ENCODE measurements at regions not wholly inside any gene's neighbourhood (a gene's known extent, or its start where the extent isn't known, plus 50 kb on each side); places are given as distances from the start of the nearest gene placed in this dataset.

GRCh38 chr1:95620076-95620475 is 386.1 kb downstream of the RWDD3 start:
- Mint-ChIP-seq H3K9me3 (peaks cover 3 to 11% (median 5%) of the 10 kb centered on the region in 7 donors), H3K4me3 (no peak overlapping the region), H3K27ac (no peak overlapping the region), H3K27me3 (ENCODE audit: low read depth in 3 of 3) (no peaks in the 10 kb centered on the region), H3K36me3 (no peaks in the 10 kb centered on the region), H3K4me1 (no peaks in the 10 kb centered on the region)
- H3K9ac ChIP-seq (ENCODE audit: insufficient read depth, low read length, poor library complexity, severe bottlenecking): no peak overlapping the region
- no peaks in the 10 kb centered on the region for H3K27me3 ChIP-seq (ENCODE audit: control insufficient read depth in 2 of 2, insufficient read depth in 2 of 2, low read length in 2 of 2)
- H3K79me2 ChIP-seq (ENCODE audit: insufficient read depth, low read length): no peaks in the 10 kb centered on the region
- H3K9me3 ChIP-seq (replicated peaks in 1 of 2; ENCODE audit: control insufficient read depth in 1 of 2, insufficient read depth in 1 of 2, low read length in 2 of 2): peaks cover 12 to 24% of the 10 kb centered on the region in 2 donors
- no peak overlapping the region for H3K4me2 ChIP-seq (replicated peaks; ENCODE audit: extremely low read depth, low read length, poor library complexity, severe bottlenecking)
- H2AFZ ChIP-seq (ENCODE audit: insufficient read depth, low read depth, low read length, poor library complexity, severe bottlenecking): no peak overlapping the region
- H3K4me3 ChIP-seq (replicated peaks in 1 of 3; ENCODE audit: low read depth in 2 of 3, low read length in 3 of 3): no peak overlapping the region
- no peaks in the 10 kb centered on the region for H3K36me3 ChIP-seq (replicated peaks in 1 of 2; ENCODE audit: control insufficient read depth in 1 of 2, insufficient read depth in 2 of 2, low read length in 2 of 2)
- no peak for TF ChIP-seq CTCF (IDR thresholded peaks at IDR 0.05)
- 75% methylated on average over 4 of the region's 5 CpGs for WGBS (ENCODE audit: insufficient coverage)
- DNase-seq: no peak
- H4K20me1 ChIP-seq (ENCODE audit: insufficient read depth, low read length): no peaks in the 10 kb centered on the region
- no peaks in the 10 kb centered on the region for H3K4me1 ChIP-seq (ENCODE audit: control insufficient read depth in 1 of 2, insufficient read depth in 2 of 2, low read length in 2 of 2)
- intact Hi-C loops (cut with micrococcal nuclease): no loop called here
- H3K27ac ChIP-seq (ENCODE audit: low read depth in 1 of 2, low read length in 2 of 2): no peak overlapping the region

DNA sequence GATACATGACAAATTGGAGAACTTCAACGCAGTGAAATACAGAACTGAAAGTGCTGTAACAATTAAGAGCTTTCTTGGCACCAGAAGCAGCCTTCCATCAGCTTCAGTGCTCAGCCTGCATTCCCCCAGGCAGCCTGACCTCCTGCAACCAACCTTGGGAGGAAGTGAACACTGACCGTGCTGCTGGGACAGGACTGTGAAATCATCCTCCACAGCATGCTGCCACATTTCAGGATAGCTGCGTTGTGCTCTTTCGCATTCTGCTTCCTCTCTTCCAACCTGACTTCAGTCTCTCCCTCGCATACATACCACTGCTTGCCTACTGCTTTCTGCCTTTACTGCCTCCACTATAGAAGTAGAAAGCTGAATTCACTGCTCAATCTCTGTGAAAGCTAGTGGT is 388.6 kb downstream of the RWDD3 start:
- Histone ChIP-seq H3K4me2 (replicated peaks; ENCODE audit: extremely low read depth, low read length, poor library complexity, severe bottlenecking) (no peak overlapping the region), H3K9me3 (replicated peaks in 1 of 2; ENCODE audit: control insufficient read depth in 1 of 2, insufficient read depth in 1 of 2, low read length in 2 of 2) (peaks cover 16 to 17% of the 10 kb centered on the region in 2 donors), H3K79me2 (ENCODE audit: insufficient read depth, low read length) (no peaks in the 10 kb centered on the region), H3K36me3 (replicated peaks in 1 of 2; ENCODE audit: control insufficient read depth in 1 of 2, insufficient read depth in 2 of 2, low read length in 2 of 2) (no peaks in the 10 kb centered on the region), H3K4me1 (ENCODE audit: control insufficient read depth in 1 of 2, insufficient read depth in 2 of 2, low read length in 2 of 2) (no peaks in the 10 kb centered on the region), H2AFZ (ENCODE audit: insufficient read depth, low read depth, low read length, poor library complexity, severe bottlenecking) (no peak overlapping the region), H3K9ac (ENCODE audit: insufficient read depth, low read length, poor library complexity, severe bottlenecking) (no peak overlapping the region), H3K27me3 (ENCODE audit: control insufficient read depth in 2 of 2, insufficient read depth in 2 of 2, low read length in 2 of 2) (no peaks in the 10 kb centered on the region), H3K27ac (ENCODE audit: low read depth in 1 of 2, low read length in 2 of 2) (no peak overlapping the region), H3K4me3 (replicated peaks in 1 of 3; ENCODE audit: low read depth in 2 of 3, low read length in 3 of 3) (no peak overlapping the region), H4K20me1 (ENCODE audit: insufficient read depth, low read length) (no peaks in the 10 kb centered on the region)
- Mint-ChIP-seq H3K27ac (peak overlapping the region in 1 of 7 donors; percentile 64), H3K36me3 (no peaks in the 10 kb centered on the region), H3K27me3 (ENCODE audit: low read depth in 3 of 3) (peaks cover 0 to 1% (median 0%) of the 10 kb centered on the region in 3 donors), H3K9me3 (peaks cover 2 to 14% (median 6%) of the 10 kb centered on the region in 7 donors), H3K4me3 (no peak overlapping the region), H3K4me1 (no peaks in the 10 kb centered on the region)
- DNase-seq: no peak
- intact Hi-C loops (cut with micrococcal nuclease): no loop called here
- WGBS (ENCODE audit: insufficient coverage): 56% methylated on average over 4 of the region's 5 CpGs
- no peak for TF ChIP-seq CTCF (IDR thresholded peaks at IDR 0.05)

All from CD14-positive monocyte (primary cell).